GM21576 (cell line): ENCODE measurements at regions not wholly inside any gene's neighbourhood (a gene's known extent, or its start where the extent isn't known, plus 50 kb on each side); places are given as distances from the start of the nearest gene placed in this dataset.
"Not testable (repeated sequence)": the region's sequence is repeated elsewhere in the genome, so short reads cannot be mapped to it uniquely, and the experiment has no call there.

Experiments used
- ATAC-seq: cut with Tn5 transposase; IDR thresholded peaks from one replicate; pipeline ENCODE4 v1.9.1; 2021; ENCODE audit warnings: mild to moderate bottlenecking, moderate library complexity; ENCODE audit not compliant: unreplicated experiment

GRCh38 chr21:13827201-13827600 is 217.6 kb downstream of the POTED start:
- no peak for ATAC-seq

GRCh38 chr21:13826511-13826910 is 216.9 kb downstream of the POTED start:
- ATAC-seq = not testable (repeated sequence)

GRCh38 chr21:13825218-13825778 is 215.7 kb downstream of the POTED start:
- ATAC-seq = not testable (repeated sequence)

- ATAC-seq = not testable (repeated sequence)
Measured at GRCh38 chr21:13820286-13820685, 210.7 kb downstream of the POTED start.

GRCh38 chr21:13812191-13812590 is 202.6 kb downstream of the POTED start:
- ATAC-seq = not testable (repeated sequence)

- not testable (repeated sequence) for ATAC-seq
Measured at GRCh38 chr21:13810559-13810958, 201.0 kb downstream of the POTED start.

GRCh38 chr21:13806444-13806843 is 196.9 kb downstream of the POTED start:
- ATAC-seq = not testable (repeated sequence)

- ATAC-seq = not testable (repeated sequence)
Measured at GRCh38 chr21:13802757-13803156, 193.2 kb downstream of the POTED start.
